ENCODE measurements at regions not wholly inside any gene's neighbourhood (a gene's known extent, or its start where the extent isn't known, plus 50 kb on each side); places are given as distances from the start of the nearest gene placed in this dataset.

DNA sequence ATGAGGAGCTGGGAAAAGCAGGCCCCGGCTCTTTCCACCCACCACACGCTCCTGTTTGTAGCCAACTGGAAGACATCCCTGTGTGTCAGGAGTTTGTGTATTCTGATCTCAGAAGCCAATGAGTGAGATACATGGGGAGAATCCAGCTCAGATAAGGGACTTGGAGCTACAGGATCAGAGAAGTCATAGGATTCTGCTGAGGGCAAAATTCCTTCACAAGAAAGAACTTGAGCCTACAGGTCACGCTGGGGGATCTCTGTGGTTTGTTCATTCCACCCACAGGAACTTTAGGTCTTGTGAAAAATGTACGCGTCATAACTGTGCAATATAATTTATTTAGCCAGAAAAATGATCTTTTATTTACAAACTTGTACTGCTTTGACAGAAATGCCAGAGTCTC is 80.1 kb upstream of the SMIM21 start:
- no peak for TF ChIP-seq POLR2A (IDR thresholded peaks at IDR 0.05)
- no peak for TF ChIP-seq CTCF (IDR thresholded peaks at IDR 0.05)

Data from adrenal gland (tissue), 5 donors.